ENCODE measurements at regions not wholly inside any gene's neighbourhood (a gene's known extent, or its start where the extent isn't known, plus 50 kb on each side); places are given as distances from the start of the nearest gene placed in this dataset.

GRCh38 chr3:99537416-99537815 lies 101.0 kb upstream of the COL8A1 start:
- H2AFZ ChIP-seq (ENCODE audit: low read depth, low read length) = no peak overlapping the region
- Mint-ChIP-seq H3K27ac (ENCODE audit: unreplicated experiment) (no peak overlapping the region), H3K9me3 (ENCODE audit: unreplicated experiment) (peaks cover 7% of the 10 kb centered on the region), H3K4me3 (ENCODE audit: unreplicated experiment) (no peak overlapping the region), H3K36me3 (ENCODE audit: low read depth, unreplicated experiment) (no peaks in the 10 kb centered on the region), H3K27me3 (ENCODE audit: low read depth, unreplicated experiment) (no peaks in the 10 kb centered on the region), H3K4me1 (ENCODE audit: low read depth, unreplicated experiment) (peaks cover 19% of the 10 kb centered on the region)
- H3K79me2 ChIP-seq (ENCODE audit: insufficient read depth, low read length) = no peaks in the 10 kb centered on the region
- no peaks in the 10 kb centered on the region for H4K20me1 ChIP-seq (ENCODE audit: insufficient read depth, low read length)
- DNase-seq (ENCODE audit: low read depth) (no peak), FAIRE-seq (no peak)
- H3K9ac ChIP-seq (ENCODE audit: low read length) = no peak overlapping the region
- H3K4me3 ChIP-seq (ENCODE audit: insufficient read depth, low read depth, low read length) = no peak overlapping the region
- peaks cover 9% of the 10 kb centered on the region for H3K4me1 ChIP-seq (ENCODE audit: insufficient read depth, low read length)
- no peaks in the 10 kb centered on the region for H3K9me3 ChIP-seq (ENCODE audit: insufficient read depth, low read depth, low read length)
- no peaks in the 10 kb centered on the region for H3K27me3 ChIP-seq (ENCODE audit: insufficient read depth, low read length)
- H3K36me3 ChIP-seq (ENCODE audit: insufficient read depth, low read length) = no peaks in the 10 kb centered on the region
- TF ChIP-seq CTCF (IDR thresholded peaks at IDR 0.05; ENCODE audit: insufficient read depth, low read depth, low read length) (no peak), EZH2 (IDR thresholded peaks at IDR 0.05; ENCODE audit: insufficient read depth, low read length) (no peak)
- no peak overlapping the region for H3K27ac ChIP-seq (ENCODE audit: low read depth, low read length)
- no peak overlapping the region for H3K4me2 ChIP-seq (ENCODE audit: low read length)

GRCh38 chr3:99536555-99537314 lies 101.7 kb upstream of the COL8A1 start:
- Histone ChIP-seq H3K4me2 (ENCODE audit: low read length) (no peak overlapping the region), H3K4me1 (ENCODE audit: insufficient read depth, low read length) (peaks cover 9% of the 10 kb centered on the region), H2AFZ (ENCODE audit: low read depth, low read length) (no peak overlapping the region), H3K4me3 (ENCODE audit: insufficient read depth, low read depth, low read length) (no peak overlapping the region), H3K27ac (ENCODE audit: low read depth, low read length) (no peak overlapping the region), H3K79me2 (ENCODE audit: insufficient read depth, low read length) (no peaks in the 10 kb centered on the region), H3K27me3 (ENCODE audit: insufficient read depth, low read length) (no peaks in the 10 kb centered on the region), H4K20me1 (ENCODE audit: insufficient read depth, low read length) (no peaks in the 10 kb centered on the region), H3K9ac (ENCODE audit: low read length) (no peak overlapping the region), H3K36me3 (ENCODE audit: insufficient read depth, low read length) (no peaks in the 10 kb centered on the region), H3K9me3 (ENCODE audit: insufficient read depth, low read depth, low read length) (no peaks in the 10 kb centered on the region)
- DNase-seq (ENCODE audit: low read depth) (no peak), FAIRE-seq (no peak)
- no peaks in the 10 kb centered on the region for H3K27me3 Mint-ChIP-seq (ENCODE audit: low read depth, unreplicated experiment)
- no peaks in the 10 kb centered on the region for H3K36me3 Mint-ChIP-seq (ENCODE audit: low read depth, unreplicated experiment)
- TF ChIP-seq CTCF (IDR thresholded peaks at IDR 0.05; ENCODE audit: insufficient read depth, low read depth, low read length) (no peak), EZH2 (IDR thresholded peaks at IDR 0.05; ENCODE audit: insufficient read depth, low read length) (no peak)
- no peak overlapping the region for H3K27ac Mint-ChIP-seq (ENCODE audit: unreplicated experiment)
- peaks cover 7% of the 10 kb centered on the region for H3K9me3 Mint-ChIP-seq (ENCODE audit: unreplicated experiment)
- no peak overlapping the region for H3K4me3 Mint-ChIP-seq (ENCODE audit: unreplicated experiment)
- peaks cover 21% of the 10 kb centered on the region for H3K4me1 Mint-ChIP-seq (ENCODE audit: low read depth, unreplicated experiment)
